GM19395 (cell line): ENCODE measurements at regions not wholly inside any gene's neighbourhood (a gene's known extent, or its start where the extent isn't known, plus 50 kb on each side); places are given as distances from the start of the nearest gene placed in this dataset.
"Not testable (repeated sequence)": the region's sequence is repeated elsewhere in the genome, so short reads cannot be mapped to it uniquely, and the experiment has no call there.

Experiments used
- ATAC-seq: cut with Tn5 transposase; IDR thresholded peaks from one replicate; pipeline ENCODE4 v1.9.1; 2021; ENCODE audit warnings: mild to moderate bottlenecking, moderate library complexity; ENCODE audit not compliant: unreplicated experiment

- ATAC-seq, result no peak
These were observed 564.7 kb upstream of the FLRT2 start for GRCh38 chr14:84965279-84965678.

DNA sequence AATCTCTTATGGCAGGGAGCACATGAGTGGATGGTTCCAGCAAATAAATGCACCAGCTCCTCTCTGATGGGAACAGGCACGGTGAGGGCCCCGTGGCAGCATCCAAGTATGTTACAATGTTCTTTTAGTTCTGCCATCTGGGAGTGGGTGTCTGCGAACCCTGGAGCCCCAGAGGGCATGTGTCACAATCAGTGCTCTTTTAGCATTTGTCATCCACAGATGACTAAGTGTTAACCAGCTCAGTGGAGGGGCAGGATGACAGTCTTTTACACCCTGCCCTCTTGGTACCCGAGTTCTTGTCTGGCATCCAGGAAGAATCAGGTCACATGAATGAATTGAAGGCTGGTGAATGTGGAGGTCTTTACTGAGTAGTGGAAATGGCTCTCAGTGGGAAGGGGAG lies 560.4 kb upstream of the FLRT2 start:
- no peak for ATAC-seq

GRCh38 chr14:84975241-84975902 lies 554.6 kb upstream of the FLRT2 start:
- ATAC-seq, result no peak

DNA sequence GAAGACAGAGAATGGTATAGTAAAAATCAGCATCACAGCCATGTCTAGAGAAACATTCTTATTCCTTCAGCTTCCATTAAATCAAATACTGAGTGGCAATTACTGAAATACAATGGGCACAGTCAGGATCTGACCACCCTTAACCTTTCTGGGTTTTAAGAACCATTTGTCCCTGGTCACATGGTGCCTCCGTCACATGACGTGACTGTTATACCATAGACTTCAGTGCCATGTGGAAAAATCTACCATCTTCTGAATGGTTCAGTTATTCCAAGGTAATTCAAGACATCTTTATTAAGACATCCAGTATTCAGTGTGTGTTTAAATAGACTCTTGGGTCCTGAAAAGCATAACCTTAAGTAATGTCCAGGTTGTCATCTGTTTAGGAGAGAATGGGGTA lies 553.1 kb upstream of the FLRT2 start:
- ATAC-seq, result no peak

GRCh38 chr14:84987042-84987441 lies 542.9 kb upstream of the FLRT2 start:
- no peak for ATAC-seq

GRCh38 chr14:84988357-84988756 lies 541.6 kb upstream of the FLRT2 start:
- ATAC-seq, result no peak

DNA sequence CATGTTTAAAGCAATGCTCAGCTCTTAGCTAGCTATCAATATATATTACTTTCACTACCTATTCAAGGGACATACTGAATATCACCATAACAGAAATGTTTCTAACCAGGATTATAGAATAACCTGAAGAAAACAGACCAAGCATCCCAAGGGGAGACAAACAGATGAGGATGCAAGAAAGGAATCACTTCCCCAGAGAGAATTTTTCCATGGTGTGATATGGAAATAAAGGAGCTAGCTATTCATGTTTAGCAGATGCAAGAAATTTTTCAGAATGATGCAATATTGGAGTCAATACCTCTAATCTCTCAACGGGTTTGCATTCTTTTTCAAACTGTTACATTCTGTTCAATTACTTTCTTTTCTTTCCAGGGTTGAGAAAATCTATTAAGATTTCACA lies 538.9 kb upstream of the FLRT2 start:
- no peak for ATAC-seq

DNA sequence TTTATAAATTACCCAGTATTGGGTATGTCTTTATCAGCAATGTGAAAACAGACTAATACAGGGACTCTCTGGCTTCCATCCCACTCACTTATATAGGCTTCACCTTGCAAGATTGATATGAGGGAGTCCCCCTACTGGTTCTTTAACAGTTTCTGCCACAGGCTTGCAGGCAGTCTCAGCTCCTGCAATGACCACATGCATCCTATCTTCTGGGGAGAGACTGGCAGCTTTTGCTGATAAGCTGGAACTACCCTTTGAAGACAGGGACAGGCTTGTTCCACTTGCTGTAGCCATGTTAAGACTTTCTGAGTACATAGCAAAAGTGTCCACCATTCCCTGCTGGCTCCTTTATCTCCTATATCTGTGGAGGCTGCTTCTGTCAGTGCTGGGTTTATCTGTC lies 531.7 kb upstream of the FLRT2 start:
- ATAC-seq, result no peak

- ATAC-seq, result no peak
These were observed 527.1 kb upstream of the FLRT2 start for GRCh38 chr14:85002846-85003245.

DNA sequence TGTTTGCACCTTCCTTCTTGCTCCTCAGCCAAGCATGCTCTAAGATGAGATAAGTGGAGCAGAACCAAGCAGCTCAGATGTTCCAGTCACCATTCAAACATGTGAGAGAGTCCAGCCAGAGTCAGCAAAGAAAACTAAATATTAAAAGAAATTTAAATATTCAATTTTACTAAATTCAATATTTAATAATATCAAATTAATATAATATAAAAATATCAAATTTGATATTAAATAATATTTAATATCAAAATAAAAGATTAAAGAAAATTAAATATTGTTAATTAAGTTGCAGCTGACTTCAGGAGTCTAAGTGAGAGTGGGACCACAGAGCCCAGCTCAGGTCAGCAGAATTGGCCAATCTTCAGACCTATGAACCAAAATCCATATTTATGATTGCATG lies 526.1 kb upstream of the FLRT2 start:
- ATAC-seq, result no peak

DNA sequence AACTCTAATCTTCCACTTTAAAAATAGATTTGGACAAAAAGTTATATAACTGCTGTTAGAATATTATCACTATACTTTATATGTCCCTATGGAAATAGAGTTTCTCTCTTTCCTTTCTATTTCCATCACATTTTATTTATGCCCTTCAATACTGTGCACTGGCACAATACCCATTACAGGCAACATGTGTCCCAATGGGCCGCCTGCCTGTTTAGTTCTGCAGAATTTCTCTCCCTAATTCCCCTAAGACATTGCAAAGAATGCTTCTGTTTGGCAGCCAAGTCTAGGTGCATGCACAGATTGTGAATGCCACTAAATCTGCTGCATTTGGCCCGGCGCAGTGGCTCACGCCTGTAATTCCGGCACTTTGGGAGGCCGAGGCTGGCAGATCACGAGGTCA lies 520.4 kb upstream of the FLRT2 start:
- no peak for ATAC-seq

- ATAC-seq, result no peak
These were observed 519.8 kb upstream of the FLRT2 start for GRCh38 chr14:85010186-85010585.

GRCh38 chr14:85016496-85016895 lies 513.4 kb upstream of the FLRT2 start:
- no peak for ATAC-seq

- not testable (repeated sequence) for ATAC-seq
These were observed 506.1 kb upstream of the FLRT2 start for GRCh38 chr14:85023866-85024265.

- no peak for ATAC-seq
These were observed 505.0 kb upstream of the FLRT2 start for GRCh38 chr14:85024931-85025330.

- no peak for ATAC-seq
These were observed 502.1 kb upstream of the FLRT2 start for GRCh38 chr14:85027681-85028370.

GRCh38 chr14:85037411-85037810 lies 492.5 kb upstream of the FLRT2 start:
- ATAC-seq, result no peak

DNA sequence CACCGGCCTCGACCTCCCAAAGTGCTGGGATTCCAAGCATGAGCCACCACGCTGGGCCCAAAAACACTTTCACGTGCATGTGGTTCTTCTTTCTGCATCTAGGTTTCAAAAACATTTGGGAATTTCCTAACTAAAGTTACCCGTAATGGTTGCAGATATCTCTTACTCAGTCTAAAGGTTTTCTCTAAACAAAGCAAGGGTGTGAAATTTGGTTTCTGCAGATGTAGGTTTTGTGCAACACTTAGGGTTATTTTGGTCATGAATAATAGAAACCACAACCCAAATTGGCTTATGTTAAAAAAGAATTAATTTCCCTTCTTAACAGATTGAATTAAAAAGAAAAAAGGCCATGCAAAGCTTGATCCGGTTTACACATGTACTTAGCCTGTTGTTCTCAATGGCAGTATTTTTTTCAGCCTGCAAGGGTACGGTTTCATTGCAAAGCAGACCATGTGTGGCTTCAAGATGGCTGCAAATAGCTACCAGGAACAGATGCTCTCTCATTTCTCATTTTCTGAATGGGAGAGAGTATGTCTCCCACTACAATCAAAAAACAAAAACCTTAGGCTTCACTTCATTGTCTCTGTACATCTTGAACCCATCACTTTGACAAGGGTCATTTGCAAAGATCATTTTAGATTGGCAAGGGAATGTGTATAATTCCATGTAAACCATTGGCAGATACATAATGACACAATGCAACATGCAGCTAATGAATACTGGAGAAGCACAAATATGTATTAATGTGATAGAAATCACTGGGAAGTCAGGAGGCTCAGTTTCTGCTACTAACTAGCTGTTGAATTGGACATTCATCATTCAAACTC lies 491.2 kb upstream of the FLRT2 start:
- no peak for ATAC-seq

DNA sequence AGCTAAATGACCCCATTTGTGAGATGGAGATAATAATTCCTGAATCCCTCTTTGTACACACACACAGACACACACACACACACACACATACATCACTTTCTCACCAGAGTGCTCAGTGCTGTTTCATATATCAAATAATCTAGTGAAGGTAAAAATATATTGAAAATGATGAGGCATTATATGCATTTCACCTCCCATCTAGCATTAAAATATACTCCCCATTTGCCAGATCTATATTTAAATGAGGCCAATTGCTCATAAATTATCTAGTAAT lies 490.7 kb upstream of the FLRT2 start:
- ATAC-seq, result no peak

DNA sequence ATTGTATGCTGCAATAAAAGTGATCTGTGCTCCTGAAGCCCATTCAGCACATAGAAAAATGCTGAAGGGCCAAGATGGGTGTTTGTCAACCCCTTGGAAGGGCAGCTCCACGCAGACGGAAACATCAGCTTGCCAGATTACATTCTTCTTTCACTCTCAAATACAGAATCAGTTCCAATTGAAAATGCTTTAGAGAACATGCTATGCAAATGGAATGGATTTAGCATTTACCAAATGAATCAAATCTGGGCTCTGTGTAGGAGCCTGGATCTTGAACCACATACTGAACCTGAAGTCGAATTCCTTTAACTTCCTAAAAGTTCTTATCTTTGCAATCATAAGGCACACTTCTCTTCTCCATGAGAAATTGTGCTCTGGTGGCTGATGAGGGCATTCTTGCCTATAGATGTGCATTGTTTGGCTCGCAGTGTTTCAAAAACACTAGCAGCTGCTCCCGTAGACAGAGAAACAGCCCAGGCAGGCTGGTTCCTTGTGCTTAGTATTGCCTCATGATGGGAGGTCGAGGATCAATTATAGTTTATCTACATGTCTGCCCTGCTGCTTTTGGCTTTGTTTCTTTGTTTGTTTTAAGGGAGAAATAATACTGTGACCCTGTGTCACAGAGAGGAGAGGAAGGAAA lies 489.8 kb upstream of the FLRT2 start:
- ATAC-seq, result no peak

DNA sequence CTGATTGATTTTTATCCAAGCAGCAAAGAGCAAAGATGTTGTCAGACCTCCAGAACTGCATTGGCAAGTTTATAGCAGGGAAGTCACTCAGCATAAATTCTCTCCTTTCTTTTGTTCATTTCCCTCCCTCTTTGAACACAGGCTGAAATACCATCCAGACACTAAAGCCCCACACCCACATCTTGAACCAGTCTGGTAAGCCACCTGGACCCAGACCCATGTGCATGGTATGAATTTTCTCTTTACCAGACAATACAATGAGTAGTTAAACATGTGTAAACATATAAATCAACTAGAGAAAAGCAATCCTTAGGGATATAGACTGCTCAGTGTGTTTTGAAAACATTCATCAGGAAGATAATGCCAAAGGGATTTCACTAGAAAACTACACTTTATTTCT lies 488.3 kb upstream of the FLRT2 start:
- ATAC-seq, result no peak

GRCh38 chr14:85042301-85042700 lies 487.6 kb upstream of the FLRT2 start:
- no peak for ATAC-seq
